ENCODE measurements at regions not wholly inside any gene's neighbourhood (a gene's known extent, or its start where the extent isn't known, plus 50 kb on each side); places are given as distances from the start of the nearest gene placed in this dataset.
"Not testable (repeated sequence)": the region's sequence is repeated elsewhere in the genome, so short reads cannot be mapped to it uniquely, and the experiment has no call there.

DNA sequence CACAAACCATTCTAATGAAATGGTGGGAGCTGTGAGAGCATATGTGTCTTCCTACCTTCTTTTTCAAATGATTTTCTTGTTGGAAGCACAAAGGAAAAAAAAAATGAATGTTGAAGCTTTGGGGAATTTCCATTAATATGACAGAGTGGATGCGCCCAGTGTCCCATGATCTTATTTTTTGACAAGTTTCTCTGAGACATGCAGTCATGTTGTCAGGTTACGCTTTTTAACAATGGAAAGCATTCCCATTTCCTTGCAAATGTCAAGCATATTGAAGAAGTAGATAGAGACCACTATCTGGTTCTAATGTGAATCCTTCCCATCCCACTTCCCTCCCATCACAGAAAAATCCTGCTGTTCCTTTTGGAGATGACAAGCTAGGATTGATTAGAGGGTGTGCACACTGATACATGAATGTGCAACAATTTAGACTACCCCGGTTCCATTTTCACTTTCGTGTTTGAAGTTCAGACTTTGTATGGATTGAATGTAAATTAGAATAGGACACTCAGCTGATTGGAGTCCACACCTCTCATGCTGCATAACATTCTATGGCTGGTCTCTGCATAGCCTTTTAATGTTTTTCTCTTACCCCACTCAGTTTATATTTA lies 919.4 kb downstream of the TLE4 start:
- H3K27me3 ChIP-seq, result no peaks in the 10 kb centered on the region
- 87 to 89% methylated on average over 4 of the region's 4 CpGs for WGBS, 2 donors

DNA sequence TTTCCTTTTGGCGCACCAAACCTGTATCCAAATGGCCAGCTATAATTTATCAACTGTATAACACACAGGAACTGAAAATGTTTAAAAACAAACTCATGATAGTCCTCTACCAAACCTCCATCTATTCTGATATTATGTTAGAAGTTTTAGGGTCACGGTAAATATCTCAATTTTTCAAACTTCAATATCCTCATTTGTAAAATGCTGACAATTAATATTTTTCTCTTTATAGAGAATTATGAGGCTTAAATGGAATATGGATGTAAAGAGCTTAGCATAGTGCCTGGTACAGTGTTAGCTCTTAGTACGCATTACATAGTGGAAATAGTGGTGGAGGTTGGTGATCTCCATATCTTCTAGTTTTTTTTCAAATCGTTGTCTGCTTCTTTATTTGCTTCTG lies 917.6 kb downstream of the TLE4 start:
- intact Hi-C loops (cut with DNase I), result no loop called here
- no peak overlapping the region for H3K4me3 ChIP-seq
- TF ChIP-seq POLR2AphosphoS5 (IDR thresholded peaks at IDR 0.05), result no peak
- TF ChIP-seq, protein P1, sequence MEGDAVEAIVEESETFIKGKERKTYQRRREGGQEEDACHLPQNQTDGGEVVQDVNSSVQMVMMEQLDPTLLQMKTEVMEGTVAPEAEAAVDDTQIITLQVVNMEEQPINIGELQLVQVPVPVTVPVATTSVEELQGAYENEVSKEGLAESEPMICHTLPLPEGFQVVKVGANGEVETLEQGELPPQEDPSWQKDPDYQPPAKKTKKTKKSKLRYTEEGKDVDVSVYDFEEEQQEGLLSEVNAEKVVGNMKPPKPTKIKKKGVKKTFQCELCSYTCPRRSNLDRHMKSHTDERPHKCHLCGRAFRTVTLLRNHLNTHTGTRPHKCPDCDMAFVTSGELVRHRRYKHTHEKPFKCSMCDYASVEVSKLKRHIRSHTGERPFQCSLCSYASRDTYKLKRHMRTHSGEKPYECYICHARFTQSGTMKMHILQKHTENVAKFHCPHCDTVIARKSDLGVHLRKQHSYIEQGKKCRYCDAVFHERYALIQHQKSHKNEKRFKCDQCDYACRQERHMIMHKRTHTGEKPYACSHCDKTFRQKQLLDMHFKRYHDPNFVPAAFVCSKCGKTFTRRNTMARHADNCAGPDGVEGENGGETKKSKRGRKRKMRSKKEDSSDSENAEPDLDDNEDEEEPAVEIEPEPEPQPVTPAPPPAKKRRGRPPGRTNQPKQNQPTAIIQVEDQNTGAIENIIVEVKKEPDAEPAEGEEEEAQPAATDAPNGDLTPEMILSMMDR (IDR thresholded peaks at IDR 0.05), result no peak
- TF ChIP-seq POLR2A (IDR thresholded peaks at IDR 0.05), result no peak
- no peak for TF ChIP-seq EP300 (IDR thresholded peaks at IDR 0.05)
- WGBS, 2 donors, result 84 to 93% methylated on average over 4 of the region's 4 CpGs
- H3K27ac ChIP-seq, result no peak overlapping the region
- no peak for DNase-seq
- H3K36me3 ChIP-seq, result no peaks in the 10 kb centered on the region
- no peaks in the 10 kb centered on the region for H3K4me1 ChIP-seq
- H3K27me3 ChIP-seq, result no peaks in the 10 kb centered on the region
- H3K9me3 ChIP-seq, result no peaks in the 10 kb centered on the region

More for the DNA sequence above, 919.4 kb downstream of the TLE4 start:
- TF ChIP-seq POLR2A (IDR thresholded peaks at IDR 0.05) (no peak), POLR2AphosphoS5 (IDR thresholded peaks at IDR 0.05) (no peak), EP300 (IDR thresholded peaks at IDR 0.05) (no peak)
- TF ChIP-seq, protein P1 (IDR thresholded peaks at IDR 0.05), result no peak
- no peaks in the 10 kb centered on the region for H3K36me3 ChIP-seq
- intact Hi-C loops (cut with DNase I), result no loop called here
- no peaks in the 10 kb centered on the region for H3K4me1 ChIP-seq
- no peak overlapping the region for H3K27ac ChIP-seq
- H3K9me3 ChIP-seq, result no peaks in the 10 kb centered on the region
- DNase-seq, result no peak
- no peak overlapping the region for H3K4me3 ChIP-seq

DNA sequence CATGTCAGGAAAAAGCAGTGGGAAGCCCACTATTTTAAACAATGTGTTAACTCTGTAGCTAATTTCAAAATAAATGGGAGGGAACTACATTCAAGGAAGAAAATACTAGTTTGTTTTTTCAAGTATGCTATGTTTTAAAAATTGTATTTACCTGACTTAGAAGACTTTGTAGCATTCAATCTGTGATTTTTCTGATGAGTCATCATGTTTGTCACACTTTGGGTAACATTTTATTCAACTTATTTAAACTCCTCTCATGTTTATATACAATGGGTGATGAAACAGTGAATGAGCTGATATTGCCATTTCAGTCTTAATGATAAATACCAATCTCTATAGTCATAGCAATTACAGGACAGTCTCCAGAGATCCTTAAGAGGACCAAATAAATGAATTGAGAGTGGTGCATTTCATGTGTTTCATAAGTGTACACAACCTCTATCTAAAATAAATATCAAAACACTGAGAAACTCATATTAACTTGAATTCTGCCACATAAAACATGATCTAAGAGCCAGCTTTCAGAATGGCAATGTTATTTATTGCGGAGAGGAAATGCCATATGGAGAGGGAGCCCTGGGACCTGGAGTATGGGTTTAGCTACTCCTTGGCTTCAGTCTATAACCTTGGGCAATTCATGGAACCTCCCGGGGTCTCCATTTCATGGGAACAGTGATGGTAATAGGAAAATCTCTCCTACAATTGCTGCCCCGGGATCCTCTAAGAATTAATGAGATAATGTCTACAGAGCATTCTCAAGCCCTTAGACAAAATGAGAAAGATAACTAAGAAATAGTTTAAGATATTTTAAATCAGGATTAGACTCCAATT lies 913.9 kb downstream of the TLE4 start:
- Histone ChIP-seq H3K4me3 (no peak overlapping the region), H3K9me3 (peaks cover 0 to 11% (median 5%) of the 10 kb centered on the region in 4 donors), H3K4me1 (no peaks in the 10 kb centered on the region), H3K27me3 (no peaks in the 10 kb centered on the region), H3K27ac (no peak overlapping the region), H3K36me3 (no peaks in the 10 kb centered on the region)
- 82 to 90% methylated on average over 3 of the region's 3 CpGs for WGBS, 2 donors
- no peak for TF ChIP-seq POLR2A (IDR thresholded peaks at IDR 0.05)
- TF ChIP-seq EP300 (IDR thresholded peaks at IDR 0.05), result no peak
- no peak for TF ChIP-seq POLR2AphosphoS5 (IDR thresholded peaks at IDR 0.05)
- intact Hi-C loops (cut with DNase I), result no loop called here
- no peak for DNase-seq

DNA sequence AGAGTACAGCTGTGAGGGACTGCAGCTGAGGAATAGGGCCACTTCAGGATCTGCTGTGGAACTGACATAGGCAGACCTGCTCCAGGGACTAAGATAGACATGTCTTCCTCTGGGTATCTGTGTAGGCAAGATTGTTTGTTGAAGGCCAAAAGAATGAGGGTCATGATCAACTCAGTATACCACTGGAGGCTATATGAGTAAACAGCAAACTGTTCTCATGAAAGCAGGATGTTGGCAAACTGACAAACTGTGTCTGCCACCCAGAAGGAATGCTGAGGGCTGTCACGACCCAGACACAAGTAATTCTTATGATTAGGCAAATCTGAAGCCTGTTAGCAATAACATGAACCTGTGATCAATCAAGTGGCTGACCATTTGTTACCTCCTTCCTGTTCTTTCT lies 910.5 kb downstream of the TLE4 start:
- H3K27me3 ChIP-seq; DNase-seq; H3K4me3 ChIP-seq; H3K4me1 ChIP-seq; H3K36me3 ChIP-seq; intact Hi-C loops (cut with DNase I); H3K27ac ChIP-seq: not testable (repeated sequence)
- H3K9me3 ChIP-seq, result peaks cover 0 to 11% (median 7%) of the 10 kb centered on the region in 4 donors
- WGBS, 2 donors, result 14 to 40% methylated on average over 1 of the region's 1 CpG

DNA sequence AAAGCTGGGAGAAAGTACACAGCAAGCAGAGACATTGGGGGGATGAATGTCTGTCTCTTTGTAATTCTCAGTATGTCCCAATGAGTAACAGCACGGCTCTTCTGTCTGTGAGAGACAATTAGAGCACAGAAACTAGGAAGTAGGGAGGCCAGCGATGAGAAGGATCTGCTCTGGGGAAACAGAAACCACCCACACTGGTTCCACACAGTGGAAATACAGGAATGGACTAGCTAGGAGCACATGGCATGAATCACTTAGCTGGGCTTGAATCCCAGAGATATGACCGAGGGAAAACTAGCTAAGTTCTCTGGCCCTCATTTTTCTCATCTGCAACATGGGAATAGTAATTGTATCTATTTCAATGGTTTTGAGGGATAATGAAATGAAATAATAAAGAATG lies 895.9 kb downstream of the TLE4 start:
- Histone ChIP-seq H3K27ac (no peak overlapping the region), H3K9me3 (no peaks in the 10 kb centered on the region), H3K4me3 (no peak overlapping the region), H3K27me3 (no peaks in the 10 kb centered on the region), H3K36me3 (no peaks in the 10 kb centered on the region), H3K4me1 (no peaks in the 10 kb centered on the region)
- intact Hi-C loops (cut with DNase I), result no loop called here
- TF ChIP-seq POLR2AphosphoS5 (IDR thresholded peaks at IDR 0.05), result no peak
- TF ChIP-seq, protein P1 (IDR thresholded peaks at IDR 0.05), result no peak
- no peak for TF ChIP-seq EP300 (IDR thresholded peaks at IDR 0.05)
- TF ChIP-seq POLR2A (IDR thresholded peaks at IDR 0.05), result no peak
- WGBS, 2 donors, result 61 to 69% methylated on average over 3 of the region's 3 CpGs
- DNase-seq, result no peak

Data from sigmoid colon (tissue), 6 donors.